K562 (cell line): ENCODE measurements at regions not wholly inside any gene's neighbourhood (a gene's known extent, or its start where the extent isn't known, plus 50 kb on each side); places are given as distances from the start of the nearest gene placed in this dataset.

Source experiments
- ATAC-seq: fragments of 200-7000 bp; cut with Tn5 transposase; 3 replicates; pipeline ENCODE4 v1.9.1; 2020; ENCODE audit warnings: moderate library complexity
- BruUV-seq: library from RNA; stranded (reverse); fragments of 400-500 nt; replicated peaks from 2 replicates; lab custom pipeline; 2021; lab: Mats Ljungman, UMichigan
- CTCF ChIA-PET: fragments of 300-600 bp; formaldehyde crosslinking; extraction: SDS; loops from one replicate; lab custom pipeline; 2021; ENCODE audit warnings: low intra/inter-chr PET ratio; lab: Yijun Ruan, JAX
- POLR2A ChIA-PET: fragments of 300-600, 350-650 bp; sonication (Branson Sonifier 250); formaldehyde crosslinking; extraction: SDS; loops from one replicate; lab custom pipeline; 2021; ENCODE audit warnings: antibody characterized with exemption, inconsistent platforms; lab: Yijun Ruan, JAX
- DNase-seq, 4 experiments: peaks; one replicate each; pipeline versions ENCODE4 v3.0.0 to v3.0.0-alpha.2; 2011 to 2018; ENCODE audit warnings: low spot score in 3 of 4, mixed read lengths in 3 of 4; ENCODE audit errors: extremely low read depth in 1 of 4
- FAIRE-seq: peaks from 2 replicates; lab custom pipeline; 2011; peaks lifted over from hg19 to GRCh38; lab: Jason Lieb, UNC
- H2AFZ ChIP-seq: 2 replicates; pipeline ENCODE4 v1.6.0; 2011; ENCODE audit warnings: low read depth, low read length, control low read depth, inconsistent platforms
- H3K27ac ChIP-seq: fragments of 200-600 bp; 3 replicates; pipeline ENCODE4 v1.8.0; 2011; ENCODE audit warnings: low read depth, mild to moderate bottlenecking, control low read depth, inconsistent platforms, low read length, moderate library complexity, mixed read lengths; ENCODE audit errors: extremely low read depth
- H3K27me3 ChIP-seq, 2 experiments: fragments of 300-600 bp in 1 of 2; 2 replicates in 1 of 2; 3 replicates in 1 of 2; pipeline versions ENCODE4 v1.6.0 to v1.8.0; 2011; ENCODE audit warnings: inconsistent platforms in 2 of 2, low read length in 2 of 2, mild to moderate bottlenecking in 1 of 2, mixed read lengths in 1 of 2, moderate library complexity in 1 of 2; ENCODE audit not compliant: control insufficient read depth in 2 of 2, insufficient read depth in 2 of 2
- H3K36me3 ChIP-seq: fragments of 300-600 bp; 3 replicates; pipeline ENCODE4 v1.8.0; 2011; ENCODE audit warnings: mild to moderate bottlenecking, low read length, inconsistent platforms; ENCODE audit not compliant: control insufficient read depth, insufficient read depth
- H3K4me1 ChIP-seq, 2 experiments: fragments of 200-600 bp in 1 of 2; replicated peaks in 1 of 2; 2 replicates in 1 of 2; 3 replicates in 1 of 2; pipeline versions ENCODE4 v1.5.1 to v1.8.0; 2011; ENCODE audit warnings: inconsistent platforms in 2 of 2, low read length in 2 of 2, mild to moderate bottlenecking in 1 of 2, mixed read lengths in 1 of 2, moderate library complexity in 1 of 2; ENCODE audit not compliant: control insufficient read depth in 2 of 2, insufficient read depth in 2 of 2
- H3K4me2 ChIP-seq: 2 replicates; pipeline ENCODE4 v1.6.1; 2011; ENCODE audit warnings: low read length, control low read depth, inconsistent platforms, mixed read lengths; ENCODE audit not compliant: insufficient read depth
- H3K4me3 ChIP-seq: fragments of 200-600 bp; sonication (generic), shearing (Covaris generic); 2 replicates; pipeline ENCODE4 v1.5.1; 2016; ENCODE audit warnings: control low read depth, inconsistent platforms
- H3K79me2 ChIP-seq: fragments of 200-600 bp; 3 replicates; pipeline ENCODE4 v1.8.0; 2011; ENCODE audit warnings: low read length, inconsistent platforms; ENCODE audit not compliant: control insufficient read depth, insufficient read depth
- H3K9ac ChIP-seq, 2 experiments: 2 replicates each; pipeline versions ENCODE4 v1.6.0 to v1.6.1; 2011; ENCODE audit warnings: low read depth in 2 of 2, low read length in 2 of 2, control low read depth in 1 of 2, inconsistent platforms in 1 of 2, mild to moderate bottlenecking in 1 of 2, mixed read lengths in 1 of 2; ENCODE audit not compliant: insufficient read depth in 1 of 2
- H3K9me1 ChIP-seq: one replicate; pipeline ENCODE4 v1.6.0; 2011; ENCODE audit warnings: inconsistent platforms, mild to moderate bottlenecking, low read length, moderate library complexity; ENCODE audit not compliant: control insufficient read depth, insufficient read depth
- H3K9me3 ChIP-seq: replicated peaks from 2 replicates; pipeline ENCODE4 v1.5.1; 2011; ENCODE audit warnings: low read depth, low read length, inconsistent platforms; ENCODE audit not compliant: control insufficient read depth, insufficient read depth
- H4K20me1 ChIP-seq: replicated peaks from 2 replicates; pipeline ENCODE4 v1.6.1; 2011; ENCODE audit warnings: low read length, inconsistent platforms, mixed read lengths; ENCODE audit not compliant: control insufficient read depth, insufficient read depth
- BCOR ChIP-seq: fragments of 450-650 bp; IDR thresholded peaks from 2 replicates; pipeline ENCODE4 v1.6.1; 2016
- CEBPZ ChIP-seq: fragments of 150-350 bp; IDR thresholded peaks from 2 replicates; pipeline ENCODE4 v1.6.1; 2014; ENCODE audit warnings: low read depth, mild to moderate bottlenecking, low read length, borderline replicate concordance
- HMGN3 ChIP-seq: IDR thresholded peaks from 2 replicates; pipeline ENCODE4 v1.6.1; 2011; ENCODE audit warnings: borderline replicate concordance, low read depth, mild to moderate bottlenecking, mixed read lengths, low read length; ENCODE audit not compliant: insufficient read length; ENCODE audit errors: extremely low read depth
- ILF3 ChIP-seq: fragments of 450-650 bp; IDR thresholded peaks from 2 replicates; pipeline ENCODE4 v1.6.1; 2018; ENCODE audit warnings: antibody characterized with exemption, mild to moderate bottlenecking, moderate library complexity, borderline replicate concordance
- MCM2 ChIP-seq: fragments of 450-650 bp; IDR thresholded peaks from 2 replicates; pipeline ENCODE4 v1.6.1; 2017; ENCODE audit warnings: low read depth, mild to moderate bottlenecking
- MED1 ChIP-seq: sonication (generic); formaldehyde crosslinking; IDR thresholded peaks from 2 replicates; pipeline ENCODE4 v1.8.1; 2023; ENCODE audit warnings: missing genetic modification reagents, borderline replicate concordance
- PBX2 ChIP-seq, 2 experiments: IDR thresholded peaks in 1 of 2; conservative IDR thresholded peaks in 1 of 2; 2 replicates each; pipeline ENCODE4 v1.6.1; 2016; ENCODE audit warnings: low read depth in 2 of 2, mild to moderate bottlenecking in 1 of 2, missing compliant biosample characterization in 1 of 2, missing genetic modification characterization in 1 of 2, moderate library complexity in 1 of 2
- PTTG1 ChIP-seq: fragments of 450-650 bp; IDR thresholded peaks from 2 replicates; pipeline ENCODE4 v1.6.1; 2016; ENCODE audit warnings: low read depth, mild to moderate bottlenecking, missing genetic modification characterization, missing compliant biosample characterization
- ZNF507 ChIP-seq: conservative IDR thresholded peaks from 2 replicates; pipeline ENCODE4 v1.6.1; 2017; ENCODE audit warnings: missing genetic modification characterization, missing compliant biosample characterization
- ZNF609 ChIP-seq: sonication (generic); formaldehyde crosslinking; IDR thresholded peaks from 2 replicates; pipeline ENCODE4 v1.8.1; 2023; ENCODE audit warnings: missing genetic modification reagents, mild to moderate bottlenecking, borderline replicate concordance
- WGBS: fragments of 100-300 bp; shearing (Covaris generic); methylation state at CpG from one replicate; pipeline ENCODE4 v1.1.6; 2016; ENCODE audit warnings: low coverage, mixed read lengths; ENCODE audit not compliant: insufficient coverage; ENCODE audit errors: missing lambda C conversion rate; 5-methylcytosine and 5-hydroxymethylcytosine counted together
- in situ Hi-C: fragments of 300-500 bp; cut with MboI; formaldehyde crosslinking; loops from 4 replicates; pipeline ENCODE4 v1.15.0; 2018; ENCODE audit warnings: inconsistent platforms, mixed read lengths
- intact Hi-C: fragments of 100-400 bp; cut with micrococcal nuclease; formaldehyde crosslinking; loops from 2 replicates; pipeline ENCODE4 v1.14.2; 2022

GRCh38 chr4:33850371-33850902 lies 2393.9 kb downstream of the ARAP2 start:
- intact Hi-C loops, result no loop called here
- no peak for ATAC-seq
- POLR2A ChIA-PET, result no interaction called here
- Histone ChIP-seq H3K9ac (no peak overlapping the region), H3K79me2 (no peaks in the 10 kb centered on the region), H3K4me3 (no peak overlapping the region), H3K36me3 (no peaks in the 10 kb centered on the region), H3K9me1 (no peaks in the 10 kb centered on the region), H3K4me2 (no peak overlapping the region), H4K20me1 (no peaks in the 10 kb centered on the region), H3K4me1 (no peaks in the 10 kb centered on the region), H3K9me3 (no peaks in the 10 kb centered on the region), H2AFZ (no peak overlapping the region), H3K27ac (no peak overlapping the region), H3K27me3 (no peaks in the 10 kb centered on the region)
- 3% methylated on average over 3 of the region's 3 CpGs for WGBS
- no TSS peak for BruUV-seq
- CTCF ChIA-PET, result no interaction called here
- FAIRE-seq, result no peak
- DNase-seq, result no peak
- in situ Hi-C loops, result no loop called here
- no peak for TF ChIP-seq MED1 (CRISPR knock-in tag)
- no peak for TF ChIP-seq MCM2
- no peak for TF ChIP-seq PBX2 (CRISPR knock-in tag; IDR thresholded peaks at IDR 0.05; ENCODE audit: low read depth)
- no peak for TF ChIP-seq PBX2 (tag; conservative IDR thresholded peaks at IDR 0.05; ENCODE audit: low read depth)
- TF ChIP-seq BCOR, result no peak
- TF ChIP-seq CEBPZ, result no peak
- TF ChIP-seq ZNF507 (tag), result no peak
- TF ChIP-seq HMGN3, result no peak
- no peak for TF ChIP-seq ILF3
- no peak for TF ChIP-seq PTTG1 (tag)
- TF ChIP-seq ZNF609 (CRISPR knock-in tag), result no peak
